Fibroblast of peridontal ligament (primary cell): ENCODE measurements at regions not wholly inside any gene's neighbourhood (a gene's known extent, or its start where the extent isn't known, plus 50 kb on each side); places are given as distances from the start of the nearest gene placed in this dataset.

Experiments used
- DNase-seq: peaks from one replicate; pipeline ENCODE4 v3.0.0-alpha.2; 2010; ENCODE audit errors: extremely low read depth

DNA sequence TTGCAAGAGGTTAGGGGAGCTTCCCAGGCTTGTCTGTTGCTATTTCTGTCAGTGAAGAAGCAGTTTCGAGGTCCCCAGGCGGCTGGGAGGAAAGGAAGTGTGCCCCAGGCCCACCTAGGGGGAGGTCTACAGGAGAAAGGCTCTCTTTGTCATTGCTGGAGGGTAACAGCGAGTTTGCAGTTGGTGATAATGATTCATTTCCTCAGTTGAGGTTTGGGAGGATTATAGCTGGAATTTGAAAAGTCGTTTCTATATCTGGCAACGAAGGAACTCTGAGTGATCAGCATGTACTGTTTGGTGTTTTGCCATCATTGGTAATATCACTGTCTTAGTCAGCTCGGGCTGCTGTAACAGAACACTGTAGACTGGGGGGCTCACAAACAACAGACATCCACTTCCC is 65.5 kb upstream of the UBE3A start:
- DNase-seq = no peak

DNA sequence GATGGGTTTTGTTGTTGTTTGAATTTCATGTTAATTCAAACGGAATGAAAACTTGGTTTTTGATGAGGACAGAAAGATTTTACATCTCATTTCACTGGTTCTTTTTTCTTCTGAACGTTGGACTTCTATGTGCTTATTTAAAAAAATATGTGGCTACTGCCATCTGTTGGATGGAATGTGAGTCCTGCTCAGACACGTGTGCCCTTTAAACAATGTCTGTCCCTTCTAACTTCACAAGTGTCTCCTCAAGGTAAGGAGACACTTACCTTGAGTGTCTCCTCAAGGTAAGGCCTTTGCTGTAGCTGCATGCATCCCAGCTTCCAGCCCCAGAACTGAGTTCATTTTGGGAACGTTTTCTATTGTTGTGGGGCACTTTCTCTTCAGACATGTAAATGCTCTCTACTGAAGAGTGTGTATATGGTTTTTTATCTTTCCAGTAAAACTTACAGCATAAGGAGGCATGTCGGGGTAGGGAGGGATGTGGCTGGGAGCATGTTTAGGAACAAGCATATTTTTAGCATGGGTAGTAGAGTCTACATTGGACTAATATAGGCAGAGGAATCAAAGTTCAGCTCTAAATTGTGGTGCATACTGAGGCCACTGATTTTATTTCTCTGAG is 63.1 kb upstream of the UBE3A start:
- peak; percentile 15 for DNase-seq

- DNase-seq = no peak
These were observed 60.0 kb upstream of the UBE3A start for GRCh38 chr15:25498835-25499234.

DNA sequence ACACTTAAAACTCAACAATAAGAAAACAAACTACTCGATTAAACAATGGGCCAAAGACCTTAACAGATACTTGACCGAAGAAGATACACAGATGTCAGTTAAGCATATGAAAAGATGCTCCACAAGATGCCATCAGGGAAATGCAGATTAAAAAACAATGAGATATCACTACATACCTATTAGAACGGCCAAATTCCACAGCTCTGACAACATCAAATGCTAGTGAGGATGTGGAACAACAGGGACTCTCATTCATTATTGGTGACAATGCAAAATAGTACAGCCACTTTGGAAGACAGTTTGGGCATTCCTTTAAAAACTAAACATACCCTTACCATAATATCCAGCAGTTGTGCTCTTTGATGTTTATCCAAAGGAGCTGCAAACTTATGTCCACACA is 59.1 kb upstream of the UBE3A start:
- DNase-seq = no peak

DNA sequence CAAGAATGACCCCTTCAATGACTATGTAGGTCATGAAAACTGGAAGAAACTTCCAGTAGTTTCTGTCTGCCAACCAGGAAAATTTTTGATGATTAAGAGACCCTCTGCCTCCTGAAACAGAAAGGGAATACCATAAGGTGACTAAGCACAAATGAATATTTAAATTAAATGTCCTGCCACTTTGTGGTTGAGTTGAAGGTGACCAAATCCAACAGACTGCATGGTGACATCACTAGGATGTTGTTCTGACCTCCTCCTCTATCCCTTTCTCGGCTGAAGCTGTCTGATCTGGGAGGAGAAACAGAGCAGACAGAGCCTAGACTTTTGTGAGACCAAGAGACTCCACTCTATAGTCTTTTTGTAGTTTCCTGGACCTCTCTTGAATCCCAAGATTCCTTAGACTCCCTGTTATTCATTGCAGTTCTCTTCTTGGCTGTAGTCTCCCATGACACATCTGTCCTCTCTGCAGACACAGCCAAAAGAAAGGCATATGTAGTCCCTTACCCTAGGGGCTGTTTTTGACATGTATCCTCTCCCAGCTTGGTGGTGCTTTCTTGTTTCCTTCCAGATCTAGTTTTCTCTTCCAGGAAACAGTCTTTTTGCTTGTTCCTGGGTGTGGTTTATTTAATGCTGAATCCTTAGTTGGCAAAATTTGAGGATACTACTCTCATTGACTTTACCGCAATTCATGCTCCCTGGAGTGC is 55.2 kb upstream of the UBE3A start:
- no peak for DNase-seq

DNA sequence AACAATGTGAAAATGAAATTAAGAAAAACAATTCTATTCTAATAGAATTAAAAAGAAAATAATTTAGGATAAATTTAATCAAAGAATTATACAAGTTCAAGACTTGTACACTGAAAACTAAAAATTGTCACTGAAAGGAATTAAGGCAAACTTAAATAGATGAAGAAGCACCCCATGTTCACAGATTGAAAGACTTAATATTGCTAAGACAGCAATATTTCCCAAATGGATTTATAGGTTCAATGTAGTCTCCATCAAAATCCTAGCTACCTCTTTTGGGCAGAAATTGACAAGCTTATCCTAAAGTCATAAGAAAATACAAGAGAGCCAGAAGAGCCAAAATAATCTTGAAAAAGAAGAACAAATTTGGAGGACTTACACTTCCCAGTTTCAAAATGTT is 53.5 kb upstream of the UBE3A start:
- no peak for DNase-seq
